ENCODE measurements at regions not wholly inside any gene's neighbourhood (a gene's known extent, or its start where the extent isn't known, plus 50 kb on each side); places are given as distances from the start of the nearest gene placed in this dataset.

DNA sequence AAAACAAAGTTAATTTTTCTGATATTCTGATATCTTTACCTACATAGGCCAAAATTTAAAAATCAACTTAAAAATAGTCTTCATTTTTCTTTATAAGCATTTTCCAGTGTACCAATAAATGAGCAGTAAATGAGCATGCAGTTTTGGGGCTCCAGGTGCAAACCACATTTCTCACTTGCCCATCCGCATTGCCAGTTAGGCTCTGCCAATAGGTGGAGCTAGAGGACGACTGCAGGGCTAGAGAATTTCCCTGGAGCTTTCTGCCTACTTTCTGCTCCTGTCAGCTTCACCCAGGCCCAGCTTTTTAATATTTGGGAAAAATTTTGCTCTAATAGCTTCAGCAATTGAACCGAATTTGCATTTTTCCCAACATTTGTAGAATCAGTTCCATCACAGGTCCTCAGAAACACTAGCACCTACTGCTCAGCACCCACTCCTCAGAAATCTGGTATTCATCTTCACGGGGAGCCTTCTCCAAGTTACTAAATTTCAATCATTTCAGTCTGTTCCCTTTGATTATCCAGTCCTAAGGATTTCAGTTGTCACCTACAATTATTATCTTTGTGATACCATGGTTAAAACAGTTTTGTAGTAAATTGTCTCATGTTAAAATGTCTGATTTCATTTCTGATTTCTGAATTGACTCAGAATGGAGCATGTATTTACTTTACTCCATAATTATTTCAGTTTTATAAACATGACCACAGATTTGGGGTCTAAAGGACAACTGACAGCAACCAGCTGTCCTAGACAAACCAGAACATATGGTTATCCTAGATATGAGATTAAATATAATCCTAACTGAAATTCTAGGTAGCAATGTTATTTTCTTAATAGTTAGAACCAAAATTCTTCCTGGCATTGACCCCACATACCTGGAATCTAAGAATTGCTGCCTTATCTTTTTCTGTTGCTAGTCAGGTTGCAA is 104.6 kb upstream of the FAM174A start:
- TF ChIP-seq, protein P1, sequence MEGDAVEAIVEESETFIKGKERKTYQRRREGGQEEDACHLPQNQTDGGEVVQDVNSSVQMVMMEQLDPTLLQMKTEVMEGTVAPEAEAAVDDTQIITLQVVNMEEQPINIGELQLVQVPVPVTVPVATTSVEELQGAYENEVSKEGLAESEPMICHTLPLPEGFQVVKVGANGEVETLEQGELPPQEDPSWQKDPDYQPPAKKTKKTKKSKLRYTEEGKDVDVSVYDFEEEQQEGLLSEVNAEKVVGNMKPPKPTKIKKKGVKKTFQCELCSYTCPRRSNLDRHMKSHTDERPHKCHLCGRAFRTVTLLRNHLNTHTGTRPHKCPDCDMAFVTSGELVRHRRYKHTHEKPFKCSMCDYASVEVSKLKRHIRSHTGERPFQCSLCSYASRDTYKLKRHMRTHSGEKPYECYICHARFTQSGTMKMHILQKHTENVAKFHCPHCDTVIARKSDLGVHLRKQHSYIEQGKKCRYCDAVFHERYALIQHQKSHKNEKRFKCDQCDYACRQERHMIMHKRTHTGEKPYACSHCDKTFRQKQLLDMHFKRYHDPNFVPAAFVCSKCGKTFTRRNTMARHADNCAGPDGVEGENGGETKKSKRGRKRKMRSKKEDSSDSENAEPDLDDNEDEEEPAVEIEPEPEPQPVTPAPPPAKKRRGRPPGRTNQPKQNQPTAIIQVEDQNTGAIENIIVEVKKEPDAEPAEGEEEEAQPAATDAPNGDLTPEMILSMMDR (IDR thresholded peaks at IDR 0.05): peak; percentile 95
- no peak for TF ChIP-seq ZFX (IDR thresholded peaks at IDR 0.05; ENCODE audit: borderline replicate concordance)
